ENCODE measurements at regions not wholly inside any gene's neighbourhood (a gene's known extent, or its start where the extent isn't known, plus 50 kb on each side); places are given as distances from the start of the nearest gene placed in this dataset.
"Not testable (repeated sequence)": the region's sequence is repeated elsewhere in the genome, so short reads cannot be mapped to it uniquely, and the experiment has no call there.

- not testable (repeated sequence) for TF ChIP-seq EZH2phosphoT487 (IDR thresholded peaks at IDR 0.05; ENCODE audit: insufficient read depth, low read depth); EZH2 (IDR thresholded peaks at IDR 0.05; ENCODE audit: insufficient read depth, poor library complexity, severe bottlenecking)
These were observed 91.6 kb upstream of the RGPD2 start for GRCh38 chr2:87917194-87917593.
